Prostate gland (tissue), 2 donors: ENCODE measurements at regions not wholly inside any gene's neighbourhood (a gene's known extent, or its start where the extent isn't known, plus 50 kb on each side); places are given as distances from the start of the nearest gene placed in this dataset.

Experiments used
- DNase-seq: peaks from one replicate; pipeline ENCODE4 v3.0.0-alpha.2; 2019; ENCODE audit warnings: low spot score
- H3K27ac ChIP-seq, 2 donors: fragments of 200-600 bp; sonication (generic); 2 replicates each; pipeline ENCODE4 v1.5.1; 2017 to 2019
- H3K27me3 ChIP-seq: fragments of 200-600 bp; sonication (generic); replicated peaks from 2 replicates; pipeline ENCODE4 v1.5.1; 2019; ENCODE audit not compliant: insufficient read depth
- H3K36me3 ChIP-seq, 2 donors: fragments of 200-600 bp; sonication (generic); 1 replicate in 1 of 2; 2 replicates in 1 of 2; pipeline versions ENCODE4 v1.5.1 to v1.8.1; 2017 to 2019
- H3K4me1 ChIP-seq: fragments of 200-600 bp; sonication (generic); replicated peaks from 2 replicates; pipeline ENCODE4 v1.5.1; 2019
- H3K4me3 ChIP-seq, 2 donors: fragments of 200-600 bp; sonication (generic); 2 replicates each; pipeline ENCODE4 v1.5.1; 2017 to 2019
- H3K9me3 ChIP-seq: fragments of 200-600 bp; sonication (generic); 2 replicates; pipeline ENCODE4 v1.5.1; 2017
- POLR2A ChIP-seq: fragments of 450-650 bp; IDR thresholded peaks from one replicate; pipeline ENCODE4 v1.6.1; 2016; ENCODE audit warnings: antibody characterized with exemption, mild to moderate bottlenecking
- POLR2AphosphoS5 ChIP-seq: sonication (generic); formaldehyde crosslinking; IDR thresholded peaks from one replicate; pipeline ENCODE4 v1.6.1; 2017; ENCODE audit warnings: antibody characterized with exemption
- WGBS: methylation state at CpG from one replicate; pipeline ENCODE4 v1.1.5; 2018; 5-methylcytosine and 5-hydroxymethylcytosine counted together
- intact Hi-C: fragments of 100-400 bp; cut with DNase I; formaldehyde crosslinking; loops from one replicate; pipeline ENCODE4 v1.14.2; 2022
- TF ChIP-seq, protein P1 (sequence below), 4 experiments: fragments of 200-600 bp in 2 of 4; fragments of 450-650 bp in 2 of 4; sonication (generic) in 2 of 4; IDR thresholded peaks; 1 replicate in 3 of 4; 2 replicates in 1 of 4; pipeline ENCODE4 v1.5.1; 2016 to 2019; ENCODE audit warnings: antibody characterized with exemption in 4 of 4, mild to moderate bottlenecking in 2 of 4, moderate library complexity in 2 of 4

DNA sequence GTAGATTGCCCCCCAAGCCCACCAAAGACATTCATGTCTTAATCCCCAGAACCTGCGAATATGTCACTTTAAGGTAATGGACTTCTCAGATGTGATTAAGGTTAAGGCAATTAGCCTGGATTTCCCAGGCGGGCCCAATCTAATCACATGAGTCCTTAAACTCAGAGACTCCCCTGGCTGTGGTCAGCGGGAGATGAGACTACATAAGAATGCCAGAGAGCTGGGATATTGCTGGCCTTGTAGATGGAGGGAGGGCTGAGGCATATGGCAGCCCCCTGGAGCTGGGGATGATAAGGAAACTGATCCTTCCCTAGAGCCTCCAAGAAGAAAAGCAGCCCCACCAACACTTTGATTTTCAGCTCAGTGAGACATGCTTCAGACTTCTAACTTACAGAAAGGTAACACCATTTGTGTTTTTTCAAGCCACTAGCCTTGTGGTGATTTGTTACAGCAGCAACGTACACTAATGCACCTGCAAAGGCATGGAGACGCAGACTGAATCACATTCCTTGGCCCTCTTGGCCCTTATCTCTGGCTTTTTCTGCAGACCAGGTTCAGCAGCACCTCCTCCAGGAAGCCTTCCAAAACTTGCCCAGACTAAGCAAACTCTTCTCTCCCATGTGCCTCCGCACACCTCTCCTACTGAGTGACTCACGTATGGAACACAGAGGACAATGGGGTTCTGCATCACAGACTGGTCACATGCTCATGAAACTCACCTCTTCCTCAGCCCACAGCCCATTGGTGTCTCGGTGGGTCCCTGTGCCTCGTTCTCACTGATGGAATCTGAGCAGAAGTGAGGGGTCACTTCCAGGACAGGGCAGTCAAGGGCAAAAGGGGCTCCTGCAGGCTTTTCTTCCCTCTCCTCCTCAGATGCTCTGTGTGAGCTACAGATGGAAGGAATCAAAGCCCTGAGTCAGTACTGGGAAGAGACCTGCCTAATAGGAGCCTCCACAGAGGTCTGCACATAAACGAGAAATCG, 86.3 kb upstream of the HMGXB4 start:
- TF ChIP-seq POLR2AphosphoS5: no peak
- TF ChIP-seq, protein P1, sequence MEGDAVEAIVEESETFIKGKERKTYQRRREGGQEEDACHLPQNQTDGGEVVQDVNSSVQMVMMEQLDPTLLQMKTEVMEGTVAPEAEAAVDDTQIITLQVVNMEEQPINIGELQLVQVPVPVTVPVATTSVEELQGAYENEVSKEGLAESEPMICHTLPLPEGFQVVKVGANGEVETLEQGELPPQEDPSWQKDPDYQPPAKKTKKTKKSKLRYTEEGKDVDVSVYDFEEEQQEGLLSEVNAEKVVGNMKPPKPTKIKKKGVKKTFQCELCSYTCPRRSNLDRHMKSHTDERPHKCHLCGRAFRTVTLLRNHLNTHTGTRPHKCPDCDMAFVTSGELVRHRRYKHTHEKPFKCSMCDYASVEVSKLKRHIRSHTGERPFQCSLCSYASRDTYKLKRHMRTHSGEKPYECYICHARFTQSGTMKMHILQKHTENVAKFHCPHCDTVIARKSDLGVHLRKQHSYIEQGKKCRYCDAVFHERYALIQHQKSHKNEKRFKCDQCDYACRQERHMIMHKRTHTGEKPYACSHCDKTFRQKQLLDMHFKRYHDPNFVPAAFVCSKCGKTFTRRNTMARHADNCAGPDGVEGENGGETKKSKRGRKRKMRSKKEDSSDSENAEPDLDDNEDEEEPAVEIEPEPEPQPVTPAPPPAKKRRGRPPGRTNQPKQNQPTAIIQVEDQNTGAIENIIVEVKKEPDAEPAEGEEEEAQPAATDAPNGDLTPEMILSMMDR (IDR thresholded peaks at IDR 0.05): no peak
- no peak for TF ChIP-seq POLR2A
- WGBS: 74% methylated on average over 11 of the region's 11 CpGs
- H3K27me3 ChIP-seq: no peaks in the 10 kb centered on the region

DNA sequence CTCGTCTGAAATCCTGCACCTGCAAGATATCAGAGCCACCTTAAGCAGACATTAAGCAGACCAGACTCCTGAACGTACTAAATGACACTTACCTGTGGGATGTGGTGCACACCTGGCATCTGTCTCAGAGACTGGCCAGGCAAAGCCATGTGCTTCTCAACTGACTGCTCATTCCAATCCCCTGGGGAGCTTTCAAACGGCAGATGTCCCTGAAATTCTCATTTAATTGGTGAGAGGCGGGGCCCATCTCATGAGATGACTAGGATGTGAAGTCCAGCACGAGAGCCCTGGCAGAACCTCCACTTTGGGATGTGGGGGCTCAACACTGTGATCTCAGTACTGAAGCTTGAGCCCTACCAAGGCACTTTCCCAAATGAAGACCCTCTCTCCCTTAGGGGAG, 84.9 kb upstream of the HMGXB4 start:
- no peaks in the 10 kb centered on the region for H3K27me3 ChIP-seq

More for the DNA sequence above, 86.3 kb upstream of the HMGXB4 start:
- Histone ChIP-seq H3K4me1 (no peaks in the 10 kb centered on the region), H3K27ac (no peak overlapping the region), H3K4me3 (no peak overlapping the region), H3K9me3 (no peaks in the 10 kb centered on the region), H3K36me3 (no peaks in the 10 kb centered on the region)
- DNase-seq: no peak
- intact Hi-C loops: no loop called here

DNA sequence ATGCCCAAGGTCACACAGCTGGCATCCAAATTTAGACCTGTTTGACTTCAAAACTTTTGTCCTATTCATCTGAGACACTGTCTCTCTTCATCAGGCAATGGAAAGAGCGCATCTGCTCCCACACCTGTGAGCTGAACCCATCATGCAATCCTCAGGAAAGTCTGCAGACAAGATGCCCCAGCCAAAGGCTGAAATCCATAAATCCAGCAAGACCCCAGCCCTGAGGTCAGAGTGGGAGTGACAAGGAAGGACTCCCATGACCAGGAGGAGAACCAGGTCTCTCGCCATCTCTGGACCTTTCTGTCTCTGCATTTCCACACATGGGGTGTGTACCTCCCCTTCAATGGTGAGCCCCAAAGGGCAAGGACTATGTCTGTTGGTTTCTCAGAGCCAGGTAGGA, 83.6 kb upstream of the HMGXB4 start:
- TF ChIP-seq POLR2AphosphoS5: no peak
- no peak for TF ChIP-seq POLR2A
- TF ChIP-seq, protein P1 (IDR thresholded peaks at IDR 0.05): no peak
- intact Hi-C loops: no loop called here
- H3K27ac ChIP-seq: no peak overlapping the region
- 86% methylated on average over 2 of the region's 2 CpGs for WGBS
- no peaks in the 10 kb centered on the region for H3K36me3 ChIP-seq
- DNase-seq: no peak
- no peaks in the 10 kb centered on the region for H3K9me3 ChIP-seq
- no peaks in the 10 kb centered on the region for H3K27me3 ChIP-seq
- no peaks in the 10 kb centered on the region for H3K4me1 ChIP-seq
- H3K4me3 ChIP-seq: no peak overlapping the region

More for the DNA sequence above, 84.9 kb upstream of the HMGXB4 start:
- no peak for DNase-seq
- H3K36me3 ChIP-seq: no peaks in the 10 kb centered on the region
- TF ChIP-seq POLR2A: no peak
- TF ChIP-seq, protein P1 (IDR thresholded peaks at IDR 0.05): no peak
- H3K9me3 ChIP-seq: no peaks in the 10 kb centered on the region
- no peaks in the 10 kb centered on the region for H3K4me1 ChIP-seq
- WGBS: 35% methylated on average over 5 of the region's 5 CpGs
- no peak overlapping the region for H3K4me3 ChIP-seq
- intact Hi-C loops: no loop called here
- H3K27ac ChIP-seq: no peak overlapping the region

GRCh38 chr22:35174401-35175038, 82.8 kb upstream of the HMGXB4 start:
- WGBS: 30% methylated on average over 5 of the region's 5 CpGs
- Histone ChIP-seq H3K9me3 (no peaks in the 10 kb centered on the region), H3K27me3 (no peaks in the 10 kb centered on the region), H3K4me1 (no peaks in the 10 kb centered on the region), H3K27ac (no peak overlapping the region), H3K4me3 (no peak overlapping the region), H3K36me3 (no peaks in the 10 kb centered on the region)
- TF ChIP-seq POLR2A (no peak), POLR2AphosphoS5 (no peak)
- TF ChIP-seq, protein P1 (IDR thresholded peaks at IDR 0.05): no peak
- no peak for DNase-seq
- intact Hi-C loops: no loop called here
